ENCODE measurements at regions not wholly inside any gene's neighbourhood (a gene's known extent, or its start where the extent isn't known, plus 50 kb on each side); places are given as distances from the start of the nearest gene placed in this dataset.
"Not testable (repeated sequence)": the region's sequence is repeated elsewhere in the genome, so short reads cannot be mapped to it uniquely, and the experiment has no call there.

- not testable (repeated sequence) for TF ChIP-seq CTCF (IDR thresholded peaks at IDR 0.05; ENCODE audit: borderline replicate concordance, extremely low read depth, low read length, poor library complexity, severe bottlenecking); EZH2 (IDR thresholded peaks at IDR 0.05; ENCODE audit: borderline replicate concordance, low read depth, low read length, severe bottlenecking)
These were observed 350.5 kb upstream of the EMCN start for GRCh38 chr4:100868281-100868680.
